ENCODE measurements at regions not wholly inside any gene's neighbourhood (a gene's known extent, or its start where the extent isn't known, plus 50 kb on each side); places are given as distances from the start of the nearest gene placed in this dataset.
"Not testable (repeated sequence)": the region's sequence is repeated elsewhere in the genome, so short reads cannot be mapped to it uniquely, and the experiment has no call there.

GRCh38 chr4:10388146-10388545, 69.1 kb downstream of the ZNF518B start:
- not testable (repeated sequence) for DNase-seq

- no peak for DNase-seq
Measured at GRCh38 chr4:10385994-10386394, 71.2 kb downstream of the ZNF518B start.

GRCh38 chr4:10384974-10385373, 72.3 kb downstream of the ZNF518B start:
- no peak for DNase-seq

- DNase-seq, result no peak
Measured at GRCh38 chr4:10383417-10383816, 73.8 kb downstream of the ZNF518B start.

- not testable (repeated sequence) for DNase-seq
Measured at GRCh38 chr4:10382171-10382570, 75.1 kb downstream of the ZNF518B start.

- DNase-seq, result no peak
Measured at GRCh38 chr4:10381146-10381545, 76.1 kb downstream of the ZNF518B start.

GRCh38 chr4:10380735-10381134, 76.5 kb downstream of the ZNF518B start:
- no peak for DNase-seq

GRCh38 chr4:10371869-10372471, 85.3 kb downstream of the ZNF518B start:
- peak; percentile 67 for DNase-seq

- no peak for DNase-seq
Measured at GRCh38 chr4:10371121-10371520, 86.1 kb downstream of the ZNF518B start.

- DNase-seq, result no peak
Measured at GRCh38 chr4:10369517-10369916, 87.7 kb downstream of the ZNF518B start.

- no peak for DNase-seq
Measured at GRCh38 chr4:10366628-10367027, 90.6 kb downstream of the ZNF518B start.

- no peak for DNase-seq
Measured at GRCh38 chr4:10364194-10364593, 93.0 kb downstream of the ZNF518B start.

GRCh38 chr4:10354746-10355145, 102.5 kb downstream of the ZNF518B start:
- DNase-seq, result no peak

- DNase-seq, result peak; percentile 75
Measured at GRCh38 chr4:10354225-10354624, 103.0 kb downstream of the ZNF518B start.

- no peak for DNase-seq
Measured at GRCh38 chr4:10353110-10353509, 104.1 kb downstream of the ZNF518B start.

- DNase-seq, result no peak
Measured at GRCh38 chr4:10348241-10348640, 109.0 kb downstream of the ZNF518B start.

GRCh38 chr4:10347815-10348214, 109.4 kb downstream of the ZNF518B start:
- DNase-seq, result no peak

- no peak for DNase-seq
Measured at GRCh38 chr4:10347281-10347795, 109.9 kb downstream of the ZNF518B start.

GRCh38 chr4:10346023-10346422, 111.2 kb downstream of the ZNF518B start:
- DNase-seq, result no peak

- DNase-seq, result no peak
Measured at GRCh38 chr4:10345381-10345784, 111.8 kb downstream of the ZNF518B start.

- DNase-seq, result no peak
Measured at GRCh38 chr4:10344824-10345223, 112.4 kb downstream of the ZNF518B start.

GRCh38 chr4:10343656-10344055, 113.6 kb downstream of the ZNF518B start:
- no peak for DNase-seq

GRCh38 chr4:10342866-10343265, 114.4 kb downstream of the ZNF518B start:
- DNase-seq, result no peak

GRCh38 chr4:10336471-10336870, 120.8 kb downstream of the ZNF518B start:
- DNase-seq, result no peak

- DNase-seq, result no peak
Measured at GRCh38 chr4:10335050-10335449, 122.2 kb downstream of the ZNF518B start.
